Testis (tissue), 2 donors: ENCODE measurements at regions not wholly inside any gene's neighbourhood (a gene's known extent, or its start where the extent isn't known, plus 50 kb on each side); places are given as distances from the start of the nearest gene placed in this dataset.

Experiments used
- CTCF ChIP-seq, 3 experiments: fragments of 450-650 bp in 2 of 3; fragments of 200-600 bp in 1 of 3; sonication (generic) in 1 of 3; IDR thresholded peaks; one replicate each; pipeline ENCODE4 v1.5.1; 2016 to 2019; ENCODE audit warnings: antibody characterized with exemption in 3 of 3, mild to moderate bottlenecking in 2 of 3, moderate library complexity in 1 of 3
- POLR2A ChIP-seq: fragments of 450-650 bp; IDR thresholded peaks from one replicate; pipeline ENCODE4 v1.6.1; 2017; ENCODE audit warnings: antibody characterized with exemption, mild to moderate bottlenecking, moderate library complexity

GRCh38 chrX:126982158-126982557 is 162.6 kb downstream of the PRR32 start:
- TF ChIP-seq CTCF (IDR thresholded peaks at IDR 0.05), result no peak
- TF ChIP-seq POLR2A, result no peak
